HEK293T (cell line): ENCODE measurements at regions not wholly inside any gene's neighbourhood (a gene's known extent, or its start where the extent isn't known, plus 50 kb on each side); places are given as distances from the start of the nearest gene placed in this dataset.

Source experiments
- BHLHE40 ChIP-seq: fragments of 450-650 bp; IDR thresholded peaks from 2 replicates; pipeline ENCODE4 v1.6.1; 2016; ENCODE audit warnings: mild to moderate bottlenecking, moderate library complexity, borderline replicate concordance
- CTBP1 ChIP-seq: fragments of 450-650 bp; IDR thresholded peaks from 2 replicates; pipeline ENCODE4 v1.6.1; 2016; ENCODE audit warnings: borderline replicate concordance
- ELF4 ChIP-seq: fragments of 450-650 bp; IDR thresholded peaks from 2 replicates; pipeline ENCODE4 v1.6.1; 2017; ENCODE audit warnings: antibody characterized with exemption
- FOXA1 ChIP-seq: fragments of 450-650 bp; IDR thresholded peaks from 2 replicates; pipeline ENCODE4 v1.6.1; 2016; ENCODE audit warnings: mild to moderate bottlenecking
- FOXK2 ChIP-seq: fragments of 450-650 bp; IDR thresholded peaks from 2 replicates; pipeline ENCODE4 v1.6.1; 2016; ENCODE audit warnings: mild to moderate bottlenecking
- FOXM1 ChIP-seq: fragments of 450-650 bp; IDR thresholded peaks from 2 replicates; pipeline ENCODE4 v1.6.1; 2017; ENCODE audit warnings: mild to moderate bottlenecking, borderline replicate concordance
- HDGF ChIP-seq: fragments of 450-650 bp; IDR thresholded peaks from 2 replicates; pipeline ENCODE4 v1.6.1; 2017; ENCODE audit warnings: antibody characterized with exemption, borderline replicate concordance
- L3MBTL2 ChIP-seq: fragments of 450-650 bp; conservative IDR thresholded peaks from 2 replicates; pipeline ENCODE4 v1.6.1; 2016; ENCODE audit warnings: mild to moderate bottlenecking
- NFRKB ChIP-seq: fragments of 450-650 bp; IDR thresholded peaks from 2 replicates; pipeline ENCODE4 v1.6.1; 2016; ENCODE audit warnings: mild to moderate bottlenecking, moderate library complexity
- PKNOX1 ChIP-seq: fragments of 450-650 bp; IDR thresholded peaks from 2 replicates; pipeline ENCODE4 v1.6.1; 2016
- SP1 ChIP-seq: fragments of 450-650 bp; IDR thresholded peaks from 2 replicates; pipeline ENCODE4 v1.6.1; 2017
- SUZ12 ChIP-seq: fragments of 450-650 bp; IDR thresholded peaks from 2 replicates; pipeline ENCODE4 v1.6.1; 2016; ENCODE audit warnings: mild to moderate bottlenecking

- TF ChIP-seq FOXK2 = no peak
- no peak for TF ChIP-seq BHLHE40
- TF ChIP-seq FOXM1 = no peak
- TF ChIP-seq CTBP1 = no peak
- TF ChIP-seq NFRKB = no peak
- no peak for TF ChIP-seq SP1
- no peak for TF ChIP-seq FOXA1
- TF ChIP-seq L3MBTL2 = no peak
- TF ChIP-seq SUZ12 = no peak
- no peak for TF ChIP-seq PKNOX1
- TF ChIP-seq ELF4 = no peak
- TF ChIP-seq HDGF = no peak
Measured at GRCh38 chr11:42047637-42048555, 588.4 kb upstream of the LRRC4C start.
